ENCODE measurements at regions not wholly inside any gene's neighbourhood (a gene's known extent, or its start where the extent isn't known, plus 50 kb on each side); places are given as distances from the start of the nearest gene placed in this dataset.
"Not testable (repeated sequence)": the region's sequence is repeated elsewhere in the genome, so short reads cannot be mapped to it uniquely, and the experiment has no call there.

- Histone ChIP-seq H3K36me3 (ENCODE audit: low read depth) (no peaks in the 10 kb centered on the region), H3K4me3 (no peak overlapping the region), H3K9me3 (ENCODE audit: low read depth) (no peaks in the 10 kb centered on the region), H3K9ac (no peak overlapping the region), H3K4me2 (ENCODE audit: unreplicated experiment) (no peak overlapping the region), H3K4me1 (ENCODE audit: insufficient read depth) (no peaks in the 10 kb centered on the region), H3K27me3 (replicated peaks; ENCODE audit: insufficient read depth) (peaks cover 16% of the 10 kb centered on the region), H3K9me2 (ENCODE audit: insufficient read depth) (no peaks in the 10 kb centered on the region), H4K20me1 (ENCODE audit: insufficient read depth) (no peaks in the 10 kb centered on the region), H3K27ac (no peak overlapping the region), H3K79me2 (ENCODE audit: insufficient read depth) (no peaks in the 10 kb centered on the region), H2AFZ (no peak overlapping the region), H3F3A (ENCODE audit: insufficient read depth) (no peaks in the 10 kb centered on the region)
- in situ Hi-C loops (cut with MboI) = no loop called here
- 77 to 78% methylated on average over 7 of the region's 7 CpGs for WGBS, 2 experiments (ENCODE audit: low coverage in 1 of 2, low lambda C conversion rate in 2 of 2, missing lambda C conversion rate in 2 of 2)
- TF ChIP-seq EZH2phosphoT487 (IDR thresholded peaks at IDR 0.05; ENCODE audit: insufficient read depth, low read depth) (no peak), EZH2 (IDR thresholded peaks at IDR 0.05; ENCODE audit: insufficient read depth, poor library complexity, severe bottlenecking) (no peak)
- DNase-seq = no peak
These were observed 106.3 kb upstream of the DLG1 start for GRCh38 chr3:197404754-197405153.

GRCh38 chr3:197404030-197404429 is 105.6 kb upstream of the DLG1 start:
- H3K9me3 ChIP-seq (ENCODE audit: low read depth) = no peaks in the 10 kb centered on the region
- DNase-seq = no peak
- no peak overlapping the region for H3K4me2 ChIP-seq (ENCODE audit: unreplicated experiment)
- H3F3A ChIP-seq (ENCODE audit: insufficient read depth) = no peaks in the 10 kb centered on the region
- no peak overlapping the region for H3K9ac ChIP-seq
- no peak overlapping the region for H2AFZ ChIP-seq
- no peak for TF ChIP-seq EZH2 (IDR thresholded peaks at IDR 0.05; ENCODE audit: insufficient read depth, poor library complexity, severe bottlenecking)
- TF ChIP-seq EZH2phosphoT487 (IDR thresholded peaks at IDR 0.05; ENCODE audit: insufficient read depth, low read depth) = no peak
- H3K27me3 ChIP-seq (replicated peaks; ENCODE audit: insufficient read depth) = peaks cover 13% of the 10 kb centered on the region
- H3K4me3 ChIP-seq = no peak overlapping the region
- H3K9me2 ChIP-seq (ENCODE audit: insufficient read depth) = no peaks in the 10 kb centered on the region
- H3K27ac ChIP-seq = no peak overlapping the region
- H3K36me3 ChIP-seq (ENCODE audit: low read depth) = no peaks in the 10 kb centered on the region
- H4K20me1 ChIP-seq (ENCODE audit: insufficient read depth) = no peaks in the 10 kb centered on the region
- 88% methylated on average over 11 to 12 of the region's 12 CpGs for WGBS, 2 experiments (ENCODE audit: low coverage in 1 of 2, low lambda C conversion rate in 2 of 2, missing lambda C conversion rate in 2 of 2)
- in situ Hi-C loops (cut with MboI) = no loop called here
- H3K79me2 ChIP-seq (ENCODE audit: insufficient read depth) = no peaks in the 10 kb centered on the region
- no peaks in the 10 kb centered on the region for H3K4me1 ChIP-seq (ENCODE audit: insufficient read depth)

- H3K4me1 ChIP-seq (ENCODE audit: insufficient read depth); H3K36me3 ChIP-seq (ENCODE audit: low read depth); in situ Hi-C loops (cut with MboI); H2AFZ ChIP-seq; H3K27ac ChIP-seq; H4K20me1 ChIP-seq (ENCODE audit: insufficient read depth); H3K9ac ChIP-seq; H3K9me3 ChIP-seq (ENCODE audit: low read depth); H3K9me2 ChIP-seq (ENCODE audit: insufficient read depth); H3F3A ChIP-seq (ENCODE audit: insufficient read depth); H3K4me2 ChIP-seq (ENCODE audit: unreplicated experiment); H3K79me2 ChIP-seq (ENCODE audit: insufficient read depth); H3K4me3 ChIP-seq; DNase-seq: not testable (repeated sequence)
- H3K27me3 ChIP-seq (replicated peaks; ENCODE audit: insufficient read depth) = peaks cover 14% of the 10 kb centered on the region
- WGBS, 2 experiments (ENCODE audit: low coverage in 1 of 2, low lambda C conversion rate in 2 of 2, missing lambda C conversion rate in 2 of 2) = 87 to 93% methylated on average over 9 of the region's 9 CpGs
These were observed 104.0 kb upstream of the DLG1 start for GRCh38 chr3:197402401-197402800.

- TF ChIP-seq EZH2phosphoT487 (IDR thresholded peaks at IDR 0.05; ENCODE audit: insufficient read depth, low read depth) (no peak), EZH2 (IDR thresholded peaks at IDR 0.05; ENCODE audit: insufficient read depth, poor library complexity, severe bottlenecking) (no peak)
- Histone ChIP-seq H3F3A (ENCODE audit: insufficient read depth) (peaks cover 13% of the 10 kb centered on the region), H4K20me1 (ENCODE audit: insufficient read depth) (no peaks in the 10 kb centered on the region), H3K4me3 (no peak overlapping the region), H3K9me2 (ENCODE audit: insufficient read depth) (no peaks in the 10 kb centered on the region), H3K4me1 (ENCODE audit: insufficient read depth) (peaks cover 11% of the 10 kb centered on the region), H3K9me3 (ENCODE audit: low read depth) (no peaks in the 10 kb centered on the region), H3K4me2 (ENCODE audit: unreplicated experiment) (no peak overlapping the region), H3K27ac (no peak overlapping the region), H3K9ac (no peak overlapping the region), H3K79me2 (ENCODE audit: insufficient read depth) (no peaks in the 10 kb centered on the region), H3K27me3 (replicated peaks; ENCODE audit: insufficient read depth) (peaks cover 11% of the 10 kb centered on the region; the same call in 1 of the 2 replicates), H2AFZ (no peak overlapping the region), H3K36me3 (ENCODE audit: low read depth) (no peaks in the 10 kb centered on the region)
- in situ Hi-C loops (cut with MboI) = no loop called here
- 65 to 66% methylated on average over 4 of the region's 4 CpGs for WGBS, 2 experiments (ENCODE audit: low coverage in 1 of 2, low lambda C conversion rate in 2 of 2, missing lambda C conversion rate in 2 of 2)
- no peak for DNase-seq
These were observed 101.1 kb upstream of the DLG1 start for GRCh38 chr3:197399486-197399885.

GRCh38 chr3:197398286-197398878 is 100.0 kb upstream of the DLG1 start:
- no peak overlapping the region for H3K27ac ChIP-seq
- no peaks in the 10 kb centered on the region for H4K20me1 ChIP-seq (ENCODE audit: insufficient read depth)
- no peaks in the 10 kb centered on the region for H3K9me2 ChIP-seq (ENCODE audit: insufficient read depth)
- peaks cover 15% of the 10 kb centered on the region for H3K4me1 ChIP-seq (ENCODE audit: insufficient read depth)
- H3K79me2 ChIP-seq (ENCODE audit: insufficient read depth) = no peaks in the 10 kb centered on the region
- peaks cover 15% of the 10 kb centered on the region; the same call in 1 of the 2 replicates for H3K27me3 ChIP-seq (replicated peaks; ENCODE audit: insufficient read depth)
- no peaks in the 10 kb centered on the region for H3K9me3 ChIP-seq (ENCODE audit: low read depth)
- in situ Hi-C loops (cut with MboI) = no loop called here
- H3K36me3 ChIP-seq (ENCODE audit: low read depth) = no peaks in the 10 kb centered on the region
- no peak overlapping the region for H3K9ac ChIP-seq
- H3K4me3 ChIP-seq = no peak overlapping the region
- TF ChIP-seq EZH2phosphoT487 (IDR thresholded peaks at IDR 0.05; ENCODE audit: insufficient read depth, low read depth) (no peak), EZH2 (IDR thresholded peaks at IDR 0.05; ENCODE audit: insufficient read depth, poor library complexity, severe bottlenecking) (no peak)
- H2AFZ ChIP-seq = no peak overlapping the region
- 66 to 67% methylated on average over 6 of the region's 6 CpGs for WGBS, 2 experiments (ENCODE audit: low coverage in 1 of 2, low lambda C conversion rate in 2 of 2, missing lambda C conversion rate in 2 of 2)
- peaks cover 13% of the 10 kb centered on the region for H3F3A ChIP-seq (ENCODE audit: insufficient read depth)
- no peak for DNase-seq
- no peak overlapping the region for H3K4me2 ChIP-seq (ENCODE audit: unreplicated experiment)
